Lung (tissue), 11 donors: ENCODE measurements at regions not wholly inside any gene's neighbourhood (a gene's known extent, or its start where the extent isn't known, plus 50 kb on each side); places are given as distances from the start of the nearest gene placed in this dataset.
A peak's percentile ranks its signal among the peaks of the same experiment; 100 is the strongest.
"Not testable (repeated sequence)": the region's sequence is repeated elsewhere in the genome, so short reads cannot be mapped to it uniquely, and the experiment has no call there.

Experiments used
- ATAC-seq: fragments of 200-7000 bp; cut with Tn5 transposase; one replicate; pipeline ENCODE4 v1.9.1; 2020; ENCODE audit warnings: moderate number of reproducible peaks; ENCODE audit not compliant: insufficient read depth, low FRiP score
- DNase-seq, 3 donors: peaks; one replicate each; pipeline ENCODE4 v3.0.0-alpha.2; 2013 to 2017
- H3K27ac ChIP-seq, 2 donors: one replicate each; pipeline ENCODE4 v1.5.1; 2013; ENCODE audit warnings: mild to moderate bottlenecking in 2 of 2, moderate library complexity in 2 of 2, control low read depth in 1 of 2, inconsistent platforms in 1 of 2, low read depth in 1 of 2, low read length in 1 of 2
- H3K27me3 ChIP-seq, 3 donors: one replicate each; pipeline ENCODE4 v1.5.1; 2013; ENCODE audit warnings: low read length in 2 of 3; ENCODE audit not compliant: control insufficient read depth in 3 of 3, insufficient read depth in 3 of 3
- H3K36me3 ChIP-seq, 4 donors: one replicate each; pipeline ENCODE4 v1.5.1; 2013; ENCODE audit warnings: low read length in 4 of 4, mild to moderate bottlenecking in 1 of 4, moderate library complexity in 1 of 4; ENCODE audit not compliant: control insufficient read depth in 4 of 4, insufficient read depth in 4 of 4
- H3K4me1 ChIP-seq, 5 donors: one replicate each; pipeline ENCODE4 v1.5.1; 2013; ENCODE audit warnings: low read length in 5 of 5, mild to moderate bottlenecking in 2 of 5, moderate library complexity in 1 of 5; ENCODE audit not compliant: control insufficient read depth in 5 of 5, insufficient read depth in 5 of 5
- H3K4me3 ChIP-seq: one replicate; pipeline ENCODE4 v1.5.1; 2013; ENCODE audit warnings: mild to moderate bottlenecking, control low read depth, moderate library complexity
- H3K9ac ChIP-seq, 2 donors: one replicate each; pipeline ENCODE4 v1.5.1; 2013; ENCODE audit warnings: low read length in 2 of 2, control low read depth in 1 of 2; ENCODE audit not compliant: insufficient read depth in 1 of 2
- H3K9me3 ChIP-seq, 4 donors: one replicate each; pipeline ENCODE4 v1.5.1; 2013; ENCODE audit warnings: low read length in 3 of 4, mild to moderate bottlenecking in 1 of 4, moderate library complexity in 1 of 4; ENCODE audit not compliant: control insufficient read depth in 4 of 4, insufficient read depth in 3 of 4
- CTCF ChIP-seq: IDR thresholded peaks from 2 replicates; pipeline ENCODE4 v1.5.1; 2012; ENCODE audit warnings: mild to moderate bottlenecking; ENCODE audit errors: control extremely low read depth, extremely low read depth
- WGBS, 2 donors: extraction: QIAGEN DNeasy Blood & Tissue Kit; methylation state at CpG; one replicate each; pipeline ENCODE4 v1.1.7; 2013; 5-methylcytosine and 5-hydroxymethylcytosine counted together
- donor health status: control.
- donor health status: control.
- donor health status: Bipolar disorder and iron deficiency.
- donor health status: healthy.
- donor health status: DM: yes; HTN: yes; CAD: no.

GRCh38 chr2:175418224-175418835 lies 236.8 kb upstream of the ATP5MC3 start:
- WGBS, 2 donors, result 50 to 52% methylated on average over 8 of the region's 8 CpGs
- H3K36me3 ChIP-seq, result no peaks in the 10 kb centered on the region
- no peak for TF ChIP-seq CTCF
- ATAC-seq (no peak), DNase-seq (peak; percentile 16 to 51 (median 21))
- no peak overlapping the region for H3K27ac ChIP-seq
- peaks cover 0 to 7% (median 0%) of the 10 kb centered on the region in 5 donors for H3K4me1 ChIP-seq
- no peak overlapping the region for H3K9ac ChIP-seq
- no peaks in the 10 kb centered on the region for H3K9me3 ChIP-seq
- no peak overlapping the region for H3K4me3 ChIP-seq
- H3K27me3 ChIP-seq, result no peaks in the 10 kb centered on the region

GRCh38 chr2:175414882-175415487 lies 233.5 kb upstream of the ATP5MC3 start:
- no peak overlapping the region for H3K27ac ChIP-seq
- H3K4me3 ChIP-seq, result no peak overlapping the region
- H3K4me1 ChIP-seq, result peaks cover 0 to 7% (median 0%) of the 10 kb centered on the region in 5 donors
- 37 to 38% methylated on average over 3 of the region's 3 CpGs for WGBS, 2 donors
- no peaks in the 10 kb centered on the region for H3K36me3 ChIP-seq
- H3K9ac ChIP-seq, result no peak overlapping the region
- peak; percentile 62 for ATAC-seq
- TF ChIP-seq CTCF, result no peak
- H3K27me3 ChIP-seq, result no peaks in the 10 kb centered on the region
- no peaks in the 10 kb centered on the region for H3K9me3 ChIP-seq
- peak; percentile 80 to 92 (median 87) for DNase-seq

GRCh38 chr2:175414191-175414881 lies 232.8 kb upstream of the ATP5MC3 start:
- no peak overlapping the region for H3K4me3 ChIP-seq
- ATAC-seq, result no peak
- peaks cover 0 to 7% (median 0%) of the 10 kb centered on the region in 5 donors for H3K4me1 ChIP-seq
- no peaks in the 10 kb centered on the region for H3K9me3 ChIP-seq
- no peak overlapping the region for H3K9ac ChIP-seq
- no peak for DNase-seq
- no peak overlapping the region for H3K27ac ChIP-seq
- 68 to 82% methylated on average over 5 of the region's 5 CpGs for WGBS, 2 donors
- no peaks in the 10 kb centered on the region for H3K36me3 ChIP-seq
- H3K27me3 ChIP-seq, result no peaks in the 10 kb centered on the region
- no peak for TF ChIP-seq CTCF

- not testable (repeated sequence) for H3K4me3 ChIP-seq, H3K9me3 ChIP-seq, ATAC-seq, H3K27ac ChIP-seq, H3K4me1 ChIP-seq, H3K27me3 ChIP-seq, H3K9ac ChIP-seq, H3K36me3 ChIP-seq, DNase-seq
- WGBS, 2 donors, result no CpG with 5 or more reads among the region's 1 CpG
Observed at GRCh38 chr2:175410941-175411340, 229.4 kb upstream of the ATP5MC3 start.
